ENCODE measurements at regions not wholly inside any gene's neighbourhood (a gene's known extent, or its start where the extent isn't known, plus 50 kb on each side); places are given as distances from the start of the nearest gene placed in this dataset.
A peak's percentile ranks its signal among the peaks of the same experiment; 100 is the strongest.

GRCh38 chr1:170226767-170227166, 81.0 kb downstream of the NTMT2 start:
- H3K36me3 ChIP-seq: no peaks in the 10 kb centered on the region
- H3K9me3 ChIP-seq: no peaks in the 10 kb centered on the region
- no peak overlapping the region for H3K27ac ChIP-seq
- intact Hi-C loops (cut with DNase I; ENCODE audit: low total_unique reads): no loop called here
- H3K27me3 ChIP-seq: no peaks in the 10 kb centered on the region
- no peak for DNase-seq
- no peak overlapping the region for H3K4me3 ChIP-seq
- no peaks in the 10 kb centered on the region for H3K4me1 ChIP-seq
- TF ChIP-seq CTCF (IDR thresholded peaks at IDR 0.05) (no peak), POLR2A (IDR thresholded peaks at IDR 0.05) (no peak)

- Histone ChIP-seq H3K9me3 (no peaks in the 10 kb centered on the region), H3K27ac (no peak overlapping the region), H3K4me3 (no peak overlapping the region), H3K4me1 (no peaks in the 10 kb centered on the region), H3K36me3 (no peaks in the 10 kb centered on the region), H3K27me3 (no peaks in the 10 kb centered on the region)
- TF ChIP-seq POLR2A (IDR thresholded peaks at IDR 0.05) (no peak), CTCF (IDR thresholded peaks at IDR 0.05) (no peak)
- no peak for DNase-seq
- intact Hi-C loops (cut with DNase I; ENCODE audit: low total_unique reads): no loop called here
These were observed 84.6 kb downstream of the NTMT2 start for GRCh38 chr1:170230323-170230722.

GRCh38 chr1:170231662-170232061, 85.9 kb downstream of the NTMT2 start:
- Histone ChIP-seq H3K9me3 (no peaks in the 10 kb centered on the region), H3K4me1 (no peaks in the 10 kb centered on the region), H3K27me3 (no peaks in the 10 kb centered on the region), H3K27ac (no peak overlapping the region), H3K36me3 (no peaks in the 10 kb centered on the region), H3K4me3 (no peak overlapping the region)
- no peak for TF ChIP-seq POLR2A (IDR thresholded peaks at IDR 0.05)
- TF ChIP-seq CTCF (IDR thresholded peaks at IDR 0.05): no peak
- intact Hi-C loops (cut with DNase I; ENCODE audit: low total_unique reads): no loop called here
- DNase-seq: no peak

- no peak for DNase-seq
- Histone ChIP-seq H3K4me3 (no peak overlapping the region), H3K4me1 (no peaks in the 10 kb centered on the region), H3K27me3 (no peaks in the 10 kb centered on the region), H3K36me3 (no peaks in the 10 kb centered on the region), H3K9me3 (no peaks in the 10 kb centered on the region), H3K27ac (peak overlapping the region in 1 of 2 donors; percentile 51)
- no peak for TF ChIP-seq POLR2A (IDR thresholded peaks at IDR 0.05)
- no peak for TF ChIP-seq CTCF (IDR thresholded peaks at IDR 0.05)
- intact Hi-C loops (cut with DNase I; ENCODE audit: low total_unique reads): no loop called here
These were observed 93.1 kb downstream of the NTMT2 start for GRCh38 chr1:170238704-170239391.

GRCh38 chr1:170239445-170239844, 93.7 kb downstream of the NTMT2 start:
- DNase-seq: no peak
- Histone ChIP-seq H3K36me3 (no peaks in the 10 kb centered on the region), H3K4me3 (no peak overlapping the region), H3K9me3 (no peaks in the 10 kb centered on the region), H3K4me1 (no peaks in the 10 kb centered on the region), H3K27ac (peak overlapping the region in 1 of 2 donors; percentile 51), H3K27me3 (no peaks in the 10 kb centered on the region)
- intact Hi-C loops (cut with DNase I; ENCODE audit: low total_unique reads): no loop called here
- TF ChIP-seq CTCF (IDR thresholded peaks at IDR 0.05) (no peak), POLR2A (IDR thresholded peaks at IDR 0.05) (no peak)
